ENCODE measurements at regions not wholly inside any gene's neighbourhood (a gene's known extent, or its start where the extent isn't known, plus 50 kb on each side); places are given as distances from the start of the nearest gene placed in this dataset.
"Not testable (repeated sequence)": the region's sequence is repeated elsewhere in the genome, so short reads cannot be mapped to it uniquely, and the experiment has no call there.

DNA sequence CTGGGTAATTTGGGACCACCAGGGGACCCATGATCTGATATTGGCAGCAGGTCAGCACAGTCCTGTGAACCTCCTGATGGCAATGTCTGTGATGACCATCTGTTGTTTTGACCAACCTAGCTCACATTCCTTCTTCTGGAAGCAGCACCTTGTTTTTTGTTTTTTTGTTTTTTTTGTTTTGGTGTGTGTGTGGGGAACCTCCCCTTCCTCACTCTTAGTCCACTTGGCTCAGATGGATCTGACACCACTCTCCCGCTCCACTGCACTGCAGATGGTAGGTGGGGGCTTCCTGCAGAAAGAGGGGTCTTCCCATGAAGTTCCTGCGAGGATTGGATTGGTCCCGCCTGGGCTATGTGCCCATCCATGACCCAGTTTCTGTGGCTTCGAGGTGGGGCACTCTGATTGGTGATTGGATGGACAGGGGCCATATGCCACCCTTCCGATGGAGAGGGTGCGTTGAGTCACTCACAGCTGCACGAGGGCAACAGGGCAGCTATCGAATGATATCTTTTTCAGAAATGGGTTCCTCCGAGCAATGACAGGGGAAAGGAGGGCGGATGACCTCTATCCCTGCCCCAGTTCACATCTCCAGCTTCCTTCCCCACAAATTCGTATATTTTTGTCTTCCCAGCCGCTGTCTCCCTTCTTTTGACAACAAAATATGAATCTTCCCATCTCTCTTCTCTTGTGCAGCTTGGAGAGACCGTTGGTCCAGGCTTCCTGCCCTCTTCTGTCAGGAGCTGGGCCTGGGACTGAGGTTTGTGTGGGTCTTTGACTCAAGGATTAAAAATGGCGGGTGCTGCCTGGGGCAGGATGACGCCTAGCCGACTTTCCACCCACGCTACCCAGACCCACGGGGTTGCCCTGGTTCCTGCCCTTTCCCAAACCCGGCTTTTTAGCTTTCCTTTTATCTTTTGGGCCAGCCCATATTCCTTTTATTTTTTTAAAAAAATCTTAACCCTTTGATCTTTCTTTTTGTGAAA, 132.1 kb upstream of the KCNG1 start:
- DNase-seq = no peak

- no peak for DNase-seq
Observed at GRCh38 chr20:51153867-51154707, 131.2 kb upstream of the KCNG1 start.

DNA sequence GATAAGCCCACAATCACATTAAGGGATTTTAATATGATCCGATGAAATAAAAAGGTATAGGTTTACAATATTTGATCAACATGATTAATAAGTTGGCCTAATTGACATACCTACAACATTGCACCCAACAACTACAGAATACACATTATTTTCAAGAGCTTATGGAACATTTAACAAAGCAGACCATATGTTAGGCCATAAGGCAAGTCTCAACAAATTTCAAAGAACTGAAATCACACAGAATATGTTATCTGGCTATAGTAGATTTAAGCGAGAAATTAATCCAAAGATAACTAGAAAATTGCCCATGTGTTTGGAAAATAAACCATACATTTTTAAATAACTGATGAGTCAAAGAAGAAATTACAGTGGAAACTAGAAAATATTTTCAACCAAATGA, 126.0 kb upstream of the KCNG1 start:
- no peak for DNase-seq

DNA sequence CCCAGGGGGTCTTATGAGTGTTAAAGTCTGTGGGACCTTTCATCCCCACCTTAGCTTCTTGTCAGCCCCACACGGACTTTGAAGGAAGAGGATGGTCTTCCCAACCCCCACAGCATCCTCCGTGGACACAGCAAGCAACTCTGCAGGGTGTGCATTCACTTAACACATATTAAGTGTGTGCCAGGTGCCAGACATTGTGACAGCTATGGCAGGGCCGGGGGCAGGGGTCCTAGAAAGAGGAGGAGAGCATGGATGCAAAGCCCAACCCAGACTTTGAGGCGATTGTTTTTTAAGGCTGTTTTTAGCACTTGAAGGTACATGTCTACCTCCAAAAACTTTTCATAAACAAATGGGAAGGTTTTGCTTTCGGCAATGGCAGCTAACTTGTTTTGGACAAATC, 121.6 kb upstream of the KCNG1 start:
- DNase-seq = no peak

DNA sequence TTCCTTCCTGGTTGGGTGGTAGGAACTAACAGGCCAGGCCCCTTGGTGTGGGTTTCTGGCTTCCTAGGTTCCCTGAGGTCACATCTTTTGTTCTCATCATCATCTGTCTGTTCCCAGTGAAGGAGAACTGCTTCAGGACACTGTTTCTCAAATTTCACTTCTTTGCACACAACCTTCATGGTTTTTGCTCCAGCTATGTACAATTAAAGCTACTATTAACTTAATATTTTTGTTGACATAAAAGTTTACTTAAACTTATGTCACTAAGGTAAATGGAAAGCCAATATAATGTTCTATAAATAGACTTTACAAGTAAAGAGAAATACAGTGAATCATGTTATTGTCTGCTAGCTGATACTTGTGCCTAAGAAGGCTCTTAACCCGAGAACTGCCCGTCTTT, 120.7 kb upstream of the KCNG1 start:
- DNase-seq = no peak

GRCh38 chr20:51142448-51142847, 119.5 kb upstream of the KCNG1 start:
- DNase-seq = no peak

- DNase-seq = no peak
Observed at GRCh38 chr20:51140671-51141070, 117.8 kb upstream of the KCNG1 start.

- no peak for DNase-seq
Observed at GRCh38 chr20:51139891-51140290, 117.0 kb upstream of the KCNG1 start.

DNA sequence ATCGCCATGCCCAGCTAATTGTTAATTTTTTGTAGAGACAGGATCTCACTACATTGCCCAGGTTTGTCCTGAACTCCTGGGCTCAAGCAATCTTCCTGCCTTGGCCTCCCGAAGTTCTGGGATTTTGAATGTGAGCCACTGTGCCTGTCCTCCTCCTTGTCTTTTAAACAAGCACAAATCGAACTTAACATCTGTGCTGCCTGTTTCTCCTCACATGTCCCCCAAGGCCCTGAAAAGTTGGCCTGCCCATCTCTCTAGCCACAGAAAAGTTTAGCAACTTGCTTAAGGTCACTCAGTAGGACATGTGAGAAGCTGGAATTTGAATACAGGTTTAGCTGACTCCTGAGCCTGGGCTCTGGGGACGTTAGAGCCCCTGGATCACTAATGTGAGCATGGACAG, 115.7 kb upstream of the KCNG1 start:
- DNase-seq = no peak

- DNase-seq = no peak
Observed at GRCh38 chr20:51137461-51137860, 114.6 kb upstream of the KCNG1 start.

DNA sequence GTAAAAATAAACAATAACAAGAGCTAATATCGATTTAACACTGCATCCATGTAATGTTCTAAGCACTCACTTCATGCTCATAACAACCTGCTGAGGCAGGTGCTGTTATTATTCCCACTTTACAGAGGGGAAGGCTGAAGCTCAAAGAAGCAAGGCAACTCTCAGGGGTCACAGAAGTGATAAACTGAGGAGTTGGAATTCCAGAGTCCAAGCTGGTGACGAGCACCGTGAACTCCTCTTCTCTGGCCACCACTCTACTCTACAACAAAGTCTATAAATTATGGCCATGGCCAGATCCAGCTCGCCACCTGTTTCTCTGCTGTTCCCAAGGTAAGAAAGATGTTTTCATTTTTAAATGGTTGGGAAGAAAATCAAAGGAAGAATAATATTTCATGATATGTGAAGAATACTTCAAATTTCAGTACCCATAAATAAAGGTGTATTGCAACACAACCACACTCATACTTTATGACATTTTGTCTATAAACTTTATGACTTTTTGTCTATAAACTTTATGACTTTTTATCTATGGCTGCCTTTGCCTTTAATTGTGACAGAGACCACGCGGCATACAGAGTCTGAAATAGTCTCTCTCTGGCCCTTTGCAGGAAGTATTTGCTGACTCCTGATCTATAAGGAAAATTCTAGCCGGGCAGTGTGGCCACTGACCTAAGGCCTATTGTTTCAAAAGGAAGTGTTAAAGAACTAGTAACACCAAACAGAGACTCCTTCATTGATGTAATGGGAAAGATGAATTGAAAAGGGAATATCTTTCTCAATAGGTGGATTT, 113.2 kb upstream of the KCNG1 start:
- DNase-seq = no peak

DNA sequence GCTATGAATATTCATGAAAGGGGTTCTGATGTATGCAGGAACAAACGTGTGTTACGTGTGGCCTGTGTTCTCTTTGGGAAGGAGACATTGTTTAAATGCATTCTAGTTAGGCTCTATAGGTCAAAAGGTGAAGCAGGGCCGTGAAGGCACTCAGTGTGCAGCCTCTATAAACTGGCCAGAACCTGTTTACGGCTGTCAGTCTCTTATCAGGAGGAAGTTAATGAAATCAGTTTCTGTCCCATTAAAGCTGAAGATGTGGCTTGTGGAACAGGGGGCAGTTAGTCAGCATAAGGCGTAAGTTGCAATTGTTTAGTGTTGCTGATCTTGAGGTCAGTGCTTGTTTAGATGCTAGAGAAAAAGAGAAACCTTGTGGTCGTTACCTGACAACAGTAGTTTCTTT, 111.5 kb upstream of the KCNG1 start:
- DNase-seq = no peak

- no peak for DNase-seq
Observed at GRCh38 chr20:51132279-51132678, 109.4 kb upstream of the KCNG1 start.

- DNase-seq = no peak
Observed at GRCh38 chr20:51131811-51132210, 108.9 kb upstream of the KCNG1 start.

DNA sequence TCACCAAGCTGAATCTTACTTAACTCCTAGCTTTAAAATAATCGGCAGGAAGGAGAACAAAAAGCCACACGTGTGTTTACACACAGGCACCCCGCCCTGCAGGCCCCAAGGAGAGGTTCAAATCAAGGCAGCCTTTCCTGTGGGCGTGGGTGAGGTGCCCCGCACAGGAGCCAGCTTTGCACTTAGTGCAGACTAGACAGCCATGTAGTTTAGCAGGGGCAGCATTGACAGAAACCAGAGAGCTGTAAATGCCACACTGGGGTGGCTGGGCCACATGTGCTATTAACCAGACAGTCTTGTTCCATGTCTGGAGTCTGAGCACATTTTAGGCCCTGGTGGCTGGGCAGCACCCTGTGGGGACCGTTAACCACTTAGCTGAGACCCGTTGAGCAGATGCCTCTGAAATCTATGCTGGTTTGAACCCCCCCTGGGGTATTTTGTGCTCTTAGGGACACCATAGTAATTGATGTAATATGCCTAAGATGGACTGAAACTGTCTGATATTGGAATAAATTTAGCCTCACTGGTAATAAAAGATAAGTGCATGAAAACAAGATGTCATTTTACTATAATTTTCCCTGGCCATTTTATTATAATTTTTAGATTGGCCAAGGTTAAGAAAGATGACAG, 106.4 kb upstream of the KCNG1 start:
- DNase-seq = no peak

DNA sequence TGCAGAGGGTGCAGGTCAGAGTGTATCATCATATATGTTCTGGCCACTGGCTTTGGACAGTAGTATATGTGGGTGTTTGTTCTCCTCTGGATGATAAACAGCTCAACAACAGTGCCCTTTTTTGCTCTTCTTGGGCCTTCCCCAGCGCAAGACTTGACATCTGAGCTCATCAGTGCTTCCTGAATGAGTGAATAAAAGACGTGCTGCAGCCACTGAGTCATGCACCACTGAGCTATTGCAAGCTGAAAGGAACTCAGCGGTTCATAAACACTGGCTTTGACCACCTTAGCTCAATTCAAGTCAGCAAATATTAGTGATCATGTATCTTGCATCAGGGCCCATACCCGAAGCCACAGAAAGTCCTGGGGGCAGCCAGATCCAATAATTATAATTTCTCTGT, 105.3 kb upstream of the KCNG1 start:
- peak; percentile 34 to 47 for DNase-seq

GRCh38 chr20:51127713-51128112, 104.8 kb upstream of the KCNG1 start:
- DNase-seq = peak in 1 of 2 experiments; percentile 26

DNA sequence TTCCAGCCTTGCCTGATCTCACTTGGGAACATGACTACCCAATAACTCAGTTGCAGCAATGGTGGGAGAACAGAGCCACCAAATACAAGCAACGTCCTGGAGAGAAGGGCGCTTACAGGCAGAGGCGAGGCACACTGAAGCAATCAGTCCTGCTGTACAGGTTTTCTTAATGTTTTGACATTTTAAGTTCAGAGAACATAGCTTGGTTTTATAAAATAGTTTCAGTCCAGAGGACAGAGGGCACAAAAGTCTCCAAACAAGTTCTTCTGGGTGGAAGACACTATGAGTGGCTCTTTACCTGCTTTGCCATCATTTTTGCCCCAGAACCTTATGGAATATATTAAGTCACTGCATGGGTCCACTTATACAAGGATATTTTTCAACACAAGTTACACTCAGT, 103.4 kb upstream of the KCNG1 start:
- no peak for DNase-seq

- DNase-seq = no peak
Observed at GRCh38 chr20:51125780-51126179, 102.9 kb upstream of the KCNG1 start.

DNA sequence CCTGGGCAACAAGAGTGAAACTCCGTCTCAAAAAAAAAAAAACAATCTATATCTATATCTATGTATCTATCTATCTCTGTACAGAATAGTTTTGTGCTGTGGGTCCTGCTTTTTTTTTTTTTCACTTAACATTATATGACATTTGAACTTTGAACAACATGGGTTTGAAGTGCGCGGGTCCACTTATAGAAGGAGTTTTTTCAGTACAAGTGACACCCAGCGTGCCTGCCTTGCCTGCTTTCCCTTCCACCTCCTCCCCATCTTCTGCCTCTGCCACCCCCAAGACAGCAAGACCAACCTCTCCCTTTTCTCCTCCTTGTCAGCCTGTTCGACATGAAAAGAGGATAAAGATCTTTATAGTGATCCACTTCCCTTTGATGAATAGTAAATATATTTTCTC, 102.2 kb upstream of the KCNG1 start:
- DNase-seq = no peak

DNA sequence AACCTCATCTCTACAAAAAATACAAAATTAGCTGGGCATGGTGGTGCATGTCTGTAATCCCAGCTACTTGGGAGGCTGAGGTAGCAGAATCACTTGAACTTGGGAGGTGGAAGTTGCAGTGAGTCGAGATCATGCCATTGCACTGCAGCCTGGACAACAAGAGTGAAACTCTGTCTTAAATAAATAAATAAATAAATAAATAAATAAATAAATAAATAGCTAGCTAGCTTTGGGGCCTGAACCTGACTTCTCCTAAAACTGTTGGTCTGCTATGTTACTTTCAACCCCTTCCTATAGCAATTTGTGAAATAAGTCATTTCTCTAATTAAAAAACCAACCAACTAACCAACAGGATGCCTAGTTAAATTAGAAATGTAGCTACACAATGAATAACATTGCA, 101.0 kb upstream of the KCNG1 start:
- DNase-seq = not testable (repeated sequence)

- peak in 1 of 2 experiments; percentile 24 for DNase-seq
Observed at GRCh38 chr20:51122931-51123658, 100.2 kb upstream of the KCNG1 start.

Data from activated T-cell treated with anti-CD3 and anti-CD28 coated beads, Interleukin-2, amount 50 U/mL, for 48 hours (primary cell).